ENCODE measurements at regions not wholly inside any gene's neighbourhood (a gene's known extent, or its start where the extent isn't known, plus 50 kb on each side); places are given as distances from the start of the nearest gene placed in this dataset.
"Not testable (repeated sequence)": the region's sequence is repeated elsewhere in the genome, so short reads cannot be mapped to it uniquely, and the experiment has no call there.

- intact Hi-C loops (cut with DNase I) = no loop called here
- DNase-seq = no peak
- H3K9me3 ChIP-seq (replicated peaks in 1 of 3) = no peaks in the 10 kb centered on the region
- no peak overlapping the region for H3K4me3 ChIP-seq
- H3K4me1 ChIP-seq (replicated peaks in 1 of 2) = no peaks in the 10 kb centered on the region
- H3K27me3 ChIP-seq = no peaks in the 10 kb centered on the region
- H3K36me3 ChIP-seq (replicated peaks in 1 of 2) = no peaks in the 10 kb centered on the region
- no peak overlapping the region for H3K27ac ChIP-seq
- 56 to 59% (median 57%) methylated on average over 6 of the region's 6 CpGs for WGBS, 4 donors
- TF ChIP-seq POLR2A (IDR thresholded peaks at IDR 0.05) (no peak), CTCF (IDR thresholded peaks at IDR 0.05) (no peak)
These were observed 236.5 kb downstream of the PARM1 start for GRCh38 chr4:75169427-75169826.

- no peak for DNase-seq
- intact Hi-C loops (cut with DNase I) = no loop called here
- Histone ChIP-seq H3K36me3 (replicated peaks in 1 of 2) (no peaks in the 10 kb centered on the region), H3K27ac (no peak overlapping the region), H3K4me3 (no peak overlapping the region), H3K4me1 (replicated peaks in 1 of 2) (no peaks in the 10 kb centered on the region), H3K27me3 (no peaks in the 10 kb centered on the region), H3K9me3 (replicated peaks in 1 of 3) (no peaks in the 10 kb centered on the region)
- 42 to 61% (median 54%) methylated on average over 2 of the region's 2 CpGs for WGBS, 4 donors
- no peak for TF ChIP-seq CTCF (IDR thresholded peaks at IDR 0.05)
- TF ChIP-seq POLR2A (IDR thresholded peaks at IDR 0.05) = no peak
These were observed 236.1 kb downstream of the PARM1 start for GRCh38 chr4:75169020-75169419.

- Histone ChIP-seq H3K36me3 (replicated peaks in 1 of 2) (no peaks in the 10 kb centered on the region), H3K4me3 (no peak overlapping the region), H3K9me3 (replicated peaks in 1 of 3) (no peaks in the 10 kb centered on the region), H3K4me1 (replicated peaks in 1 of 2) (no peaks in the 10 kb centered on the region), H3K27ac (no peak overlapping the region), H3K27me3 (no peaks in the 10 kb centered on the region)
- DNase-seq = no peak
- TF ChIP-seq POLR2A (IDR thresholded peaks at IDR 0.05) (no peak), CTCF (IDR thresholded peaks at IDR 0.05) (no peak)
- intact Hi-C loops (cut with DNase I) = no loop called here
These were observed 235.6 kb downstream of the PARM1 start for GRCh38 chr4:75168548-75168947.

- DNase-seq; H3K36me3 ChIP-seq (replicated peaks in 1 of 2); H3K4me3 ChIP-seq; H3K27me3 ChIP-seq; H3K27ac ChIP-seq; H3K9me3 ChIP-seq (replicated peaks in 1 of 3); intact Hi-C loops (cut with DNase I); H3K4me1 ChIP-seq (replicated peaks in 1 of 2): not testable (repeated sequence)
- WGBS, 4 donors = 44 to 94% (median 72%) methylated on average over 2 of the region's 2 CpGs
These were observed 232.2 kb downstream of the PARM1 start for GRCh38 chr4:75165100-75165499.

- intact Hi-C loops (cut with DNase I) = no loop called here
- TF ChIP-seq POLR2A (IDR thresholded peaks at IDR 0.05) (no peak), CTCF (IDR thresholded peaks at IDR 0.05) (no peak)
- no peak overlapping the region for H3K4me3 ChIP-seq
- H3K36me3 ChIP-seq (replicated peaks in 1 of 2) = no peaks in the 10 kb centered on the region
- H3K27me3 ChIP-seq = no peaks in the 10 kb centered on the region
- no peaks in the 10 kb centered on the region for H3K4me1 ChIP-seq (replicated peaks in 1 of 2)
- peaks cover 0 to 4% (median 0%) of the 10 kb centered on the region in 3 donors for H3K9me3 ChIP-seq (replicated peaks in 1 of 3)
- no peak for DNase-seq
- WGBS, 4 donors = 63 to 72% (median 67%) methylated on average over 3 of the region's 3 CpGs
- H3K27ac ChIP-seq = no peak overlapping the region
These were observed 225.5 kb downstream of the PARM1 start for GRCh38 chr4:75158451-75158850.

All from adrenal gland (tissue), 9 donors.